ENCODE measurements at regions not wholly inside any gene's neighbourhood (a gene's known extent, or its start where the extent isn't known, plus 50 kb on each side); places are given as distances from the start of the nearest gene placed in this dataset.
"Not testable (repeated sequence)": the region's sequence is repeated elsewhere in the genome, so short reads cannot be mapped to it uniquely, and the experiment has no call there.

DNA sequence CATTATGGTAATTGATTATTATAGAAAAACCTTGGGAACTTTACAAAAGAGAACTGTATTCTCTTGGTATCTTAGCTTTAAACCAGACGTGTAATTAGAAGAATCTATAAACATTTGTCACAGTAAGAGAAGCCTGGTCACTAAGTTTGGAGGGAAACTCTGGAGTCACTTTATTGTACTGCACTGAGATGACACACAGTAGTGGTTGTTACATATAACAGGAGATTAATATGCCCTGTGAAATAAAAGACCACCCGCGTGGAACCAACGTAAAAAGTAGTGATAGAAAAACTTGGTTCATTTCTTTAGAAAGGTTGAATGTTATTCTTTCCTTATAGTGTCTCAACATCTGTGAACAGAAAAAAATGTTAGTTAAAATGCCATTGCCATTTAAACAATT is 416.1 kb downstream of the MDFIC start:
- no peak for DNase-seq

DNA sequence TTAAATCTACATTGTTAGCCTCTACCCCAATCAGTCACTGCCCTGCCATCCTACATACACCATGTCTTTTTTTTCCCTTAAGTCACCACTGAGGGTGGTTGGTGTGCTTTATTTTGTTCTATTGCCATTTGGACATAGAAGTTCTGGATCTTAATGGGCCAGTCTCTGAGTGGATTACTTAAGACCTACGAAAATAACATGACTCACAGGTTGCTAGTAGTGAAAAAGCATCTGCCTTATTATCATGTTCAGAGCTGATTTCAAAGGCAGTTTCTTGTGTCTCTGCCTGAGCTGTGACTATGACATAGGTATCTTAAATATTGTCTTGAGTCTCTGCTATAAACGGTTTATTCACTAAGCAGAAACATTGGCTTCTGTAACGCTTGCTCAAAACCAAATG is 410.8 kb downstream of the MDFIC start:
- DNase-seq: no peak

DNA sequence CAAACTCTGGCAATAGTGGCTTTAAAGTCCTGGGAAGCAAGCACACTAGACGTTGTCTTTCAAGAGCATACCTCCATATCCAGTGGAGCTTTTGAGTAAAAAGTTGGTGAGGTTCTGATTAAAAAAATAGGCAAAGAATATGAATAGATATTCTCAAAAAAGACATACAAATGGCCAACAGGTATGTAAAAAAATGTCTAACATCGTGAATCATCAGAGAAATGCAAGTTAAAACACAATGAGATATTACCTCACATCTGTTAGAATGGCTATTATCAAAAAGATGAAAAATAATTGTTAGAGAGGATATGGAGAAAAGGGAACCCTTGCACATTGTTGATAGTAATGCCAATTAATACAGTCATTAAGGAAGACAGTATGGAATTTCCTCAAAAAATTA is 407.1 kb downstream of the MDFIC start:
- no peak for DNase-seq

DNA sequence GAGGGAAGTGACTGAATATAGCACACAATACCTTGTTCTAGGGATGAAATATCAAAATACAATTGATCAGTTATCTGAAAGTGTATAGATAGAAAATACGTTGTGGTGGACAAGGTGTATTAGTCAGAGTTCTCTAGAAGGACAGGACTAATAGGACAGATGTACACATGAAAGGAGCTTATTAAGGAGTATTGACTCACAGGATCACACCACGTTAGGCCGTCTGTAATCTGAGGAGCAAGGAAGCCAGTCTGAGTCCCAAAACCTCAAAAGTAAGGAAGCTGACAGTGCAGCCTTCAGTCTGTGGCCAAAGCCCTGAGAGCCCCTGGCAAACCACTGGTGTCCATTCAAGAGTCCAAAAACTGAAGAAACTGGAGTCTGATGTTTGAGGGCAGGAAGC is 406.1 kb downstream of the MDFIC start:
- no peak for DNase-seq

DNA sequence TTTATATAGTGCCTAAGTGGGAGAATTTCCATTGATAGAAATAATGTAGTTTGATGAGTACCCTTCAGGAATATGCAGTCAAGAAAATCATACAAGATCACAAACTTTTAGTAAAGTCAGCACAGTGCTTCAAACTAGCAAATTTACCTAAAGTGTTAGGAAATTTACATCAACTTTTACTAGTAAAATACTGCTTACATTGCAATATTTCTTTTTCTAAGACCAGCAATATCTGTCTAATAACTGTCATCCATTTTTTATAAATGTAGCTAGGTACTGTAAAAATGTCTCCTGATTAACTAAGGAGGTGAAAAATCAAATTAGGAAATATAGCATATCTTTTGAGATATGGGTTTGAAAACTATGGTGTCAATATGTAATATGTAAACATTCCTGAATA is 405.4 kb downstream of the MDFIC start:
- no peak for DNase-seq

DNA sequence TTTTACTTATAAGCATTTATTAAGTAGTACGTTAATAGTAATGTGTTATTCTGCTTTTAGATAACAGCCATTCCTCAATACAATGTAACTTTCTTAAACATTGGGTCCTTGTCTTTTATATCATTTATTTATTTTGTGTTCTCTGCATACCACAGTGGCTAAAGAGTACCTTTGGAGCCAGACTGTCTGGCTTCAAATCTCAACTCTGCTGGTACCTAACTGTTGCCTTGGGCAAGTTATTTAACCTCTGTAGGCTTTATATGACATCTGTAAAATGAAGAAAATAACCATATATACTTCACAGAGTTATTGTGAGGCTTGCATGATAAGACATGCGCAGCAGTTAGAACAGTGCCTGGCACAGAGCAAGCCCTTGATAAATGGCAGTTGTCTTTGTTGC is 397.6 kb downstream of the MDFIC start:
- no peak for DNase-seq

DNA sequence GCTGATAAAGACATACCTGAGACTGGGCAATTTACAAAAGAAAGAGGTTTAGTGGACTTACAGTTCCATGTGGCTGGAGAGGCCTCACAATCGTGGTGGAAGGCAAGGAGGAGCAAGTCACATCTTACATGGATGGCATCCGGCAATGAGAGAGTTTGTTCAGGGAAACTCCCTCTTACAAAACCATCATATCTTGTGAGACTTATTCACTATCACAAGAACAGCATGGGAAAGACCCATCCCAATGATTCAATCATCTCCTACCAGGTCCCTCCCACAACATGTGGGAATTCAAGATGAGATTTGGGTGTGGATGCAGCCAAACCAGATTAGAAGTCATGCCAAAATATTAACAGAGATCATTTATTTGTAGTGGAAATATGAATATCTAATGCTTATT is 388.4 kb downstream of the MDFIC start:
- DNase-seq: not testable (repeated sequence)

DNA sequence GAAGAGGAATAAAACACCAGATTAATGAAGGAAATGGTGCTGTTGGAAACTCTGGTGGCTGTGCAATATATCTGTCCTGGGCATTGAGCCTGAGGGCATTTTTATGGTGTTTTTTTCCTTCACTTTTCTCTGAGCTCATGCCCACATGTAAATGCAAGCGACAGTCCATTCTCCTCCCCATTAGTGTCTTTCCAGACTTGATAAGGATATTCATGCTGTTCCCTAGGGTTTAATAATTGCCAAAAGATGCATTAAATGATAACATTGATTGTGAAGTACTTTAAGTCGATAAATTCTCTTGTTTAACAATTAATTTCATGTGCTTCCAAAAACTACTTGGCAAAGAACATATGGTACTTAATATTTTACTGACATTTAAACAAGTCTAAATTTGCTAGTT is 384.7 kb downstream of the MDFIC start:
- DNase-seq: no peak

DNA sequence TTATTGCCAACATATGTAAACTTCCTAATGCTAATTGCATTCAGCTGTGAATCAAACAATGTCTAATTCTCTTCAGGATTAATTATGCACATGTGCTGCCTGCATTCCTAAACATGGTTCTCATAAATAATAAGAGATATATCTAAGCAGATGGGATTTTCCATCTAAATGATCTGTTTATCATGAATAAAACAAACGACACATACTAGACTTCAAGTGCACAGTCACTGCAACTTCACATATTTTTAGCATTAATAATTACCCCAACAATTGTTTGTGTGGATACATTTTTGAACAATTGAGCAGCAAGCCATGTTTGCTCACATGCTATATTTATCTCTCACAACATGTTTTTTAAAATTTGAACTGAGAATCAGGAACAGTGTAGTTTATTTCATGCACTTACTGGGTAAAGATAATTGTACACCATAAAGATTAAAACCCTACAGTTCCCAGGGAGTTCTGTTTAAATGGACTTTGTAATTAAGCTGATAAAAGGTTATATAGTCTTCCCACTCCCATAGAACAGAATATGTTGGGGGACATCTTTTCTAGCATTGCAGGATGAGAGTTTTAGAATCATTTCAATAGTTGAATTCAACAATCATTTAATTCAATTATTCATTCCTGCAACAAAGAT is 378.5 kb downstream of the MDFIC start:
- DNase-seq: no peak

DNA sequence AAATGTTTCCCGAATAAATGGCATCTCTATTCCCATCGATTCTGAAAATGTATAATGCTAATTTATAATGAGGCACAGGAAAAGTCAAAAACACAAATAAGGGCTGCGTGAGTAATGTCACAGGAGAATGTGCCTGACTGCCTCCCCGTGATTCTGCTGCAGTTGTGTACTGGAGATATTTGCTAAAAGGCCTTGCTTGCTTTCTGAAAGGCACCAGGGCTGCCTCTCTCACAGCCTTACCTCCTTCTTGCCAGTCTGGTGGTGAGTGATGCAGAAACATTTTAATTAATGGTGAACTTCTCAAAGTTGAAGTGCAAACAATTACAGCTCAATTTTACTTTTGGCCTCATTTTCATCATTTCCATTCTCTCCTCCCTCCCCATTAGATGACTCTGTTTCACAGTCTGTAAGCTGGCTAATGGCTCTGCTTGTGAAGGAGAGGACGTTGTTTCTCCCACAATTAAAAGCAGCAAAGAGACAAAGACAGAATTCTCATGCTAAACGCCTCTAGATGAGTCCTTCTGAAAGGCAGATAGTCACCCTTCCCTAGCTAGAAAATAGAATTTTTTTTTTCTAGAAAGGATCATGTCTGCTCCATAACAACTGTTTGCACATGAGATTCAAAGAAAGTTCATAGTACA is 377.6 kb downstream of the MDFIC start:
- no peak for DNase-seq

DNA sequence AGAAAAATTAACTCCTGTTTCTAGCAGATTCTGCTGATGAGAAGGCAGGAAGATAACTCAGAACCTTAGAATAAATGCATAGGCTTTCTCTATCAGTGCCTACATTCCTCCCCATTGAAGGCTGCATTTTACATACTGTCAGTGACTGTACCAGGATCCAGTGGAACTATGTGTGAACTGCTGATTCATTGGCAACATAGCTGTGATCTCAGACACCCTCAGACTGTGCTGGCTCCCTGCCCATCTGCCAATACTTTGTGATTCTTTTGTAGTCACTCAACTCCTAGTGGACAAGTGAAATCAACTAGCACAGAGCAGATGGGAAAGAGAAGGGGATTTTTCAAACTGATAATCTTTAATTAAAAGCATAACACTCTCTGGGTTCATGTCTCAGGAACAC is 375.8 kb downstream of the MDFIC start:
- DNase-seq: no peak

DNA sequence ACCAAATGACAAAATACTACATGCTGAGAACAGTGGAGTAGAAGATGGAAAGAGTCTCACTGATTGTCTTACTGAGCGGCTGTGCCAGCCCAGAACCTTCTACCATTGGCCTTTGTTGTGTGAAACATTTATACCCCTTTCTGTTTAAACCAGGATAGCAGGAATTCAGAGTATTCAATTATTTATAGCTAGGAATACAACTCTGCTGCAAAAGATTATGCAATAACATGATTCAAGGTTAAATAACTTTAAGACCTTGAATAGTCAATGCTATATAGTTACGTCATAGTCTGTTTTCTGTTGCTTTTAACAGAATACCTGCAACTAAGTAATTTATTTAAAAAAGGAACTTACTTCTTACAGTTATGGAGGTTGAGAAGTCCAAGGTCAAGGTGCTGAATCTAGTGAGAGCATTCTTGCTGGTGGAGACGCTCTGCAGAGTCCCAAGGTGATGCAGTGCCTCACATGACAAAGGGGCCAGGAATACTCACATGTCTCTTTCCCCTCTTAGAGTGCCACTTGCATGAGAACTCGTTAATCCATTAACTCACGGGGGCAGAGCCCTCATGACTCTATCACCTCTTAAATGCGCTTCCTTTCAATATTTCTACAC is 371.8 kb downstream of the MDFIC start:
- no peak for DNase-seq

DNA sequence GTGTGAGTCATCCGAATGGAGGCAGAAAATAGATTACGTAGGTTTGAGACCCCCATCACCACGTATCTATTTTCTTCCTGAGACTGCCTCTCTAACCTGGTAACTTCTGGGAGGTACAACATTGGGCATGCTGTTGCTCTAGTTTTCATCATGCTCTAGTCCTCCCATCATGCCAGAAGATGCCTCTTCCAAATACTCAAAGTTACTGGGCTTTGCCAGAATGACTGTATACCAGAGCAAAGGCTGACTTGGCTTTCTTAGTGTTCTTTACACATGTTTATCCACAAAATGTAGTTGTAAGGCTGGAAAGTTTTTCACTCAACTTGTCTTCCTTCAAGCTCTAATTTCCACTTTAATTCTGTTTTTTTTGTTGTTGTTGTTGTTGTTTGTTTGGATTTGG is 370.5 kb downstream of the MDFIC start:
- DNase-seq: no peak

DNA sequence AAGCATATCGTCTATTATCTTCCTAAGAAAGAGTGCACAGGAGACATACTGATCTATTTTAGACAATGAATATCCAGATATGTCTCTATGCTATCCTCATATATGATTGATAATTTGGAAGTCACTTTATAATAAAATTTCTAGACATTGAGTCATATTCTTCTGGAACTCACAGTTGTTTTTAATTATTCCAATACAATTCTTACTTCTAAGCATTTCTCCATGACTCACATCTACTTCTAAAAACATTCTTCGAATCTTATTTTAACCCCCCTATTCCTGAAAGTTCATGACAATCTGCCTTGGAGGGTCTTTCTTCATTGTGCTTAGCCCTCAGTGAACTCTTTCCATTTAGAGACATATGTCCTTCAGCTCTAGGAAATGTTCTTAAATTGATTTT is 368.1 kb downstream of the MDFIC start:
- no peak for DNase-seq

DNA sequence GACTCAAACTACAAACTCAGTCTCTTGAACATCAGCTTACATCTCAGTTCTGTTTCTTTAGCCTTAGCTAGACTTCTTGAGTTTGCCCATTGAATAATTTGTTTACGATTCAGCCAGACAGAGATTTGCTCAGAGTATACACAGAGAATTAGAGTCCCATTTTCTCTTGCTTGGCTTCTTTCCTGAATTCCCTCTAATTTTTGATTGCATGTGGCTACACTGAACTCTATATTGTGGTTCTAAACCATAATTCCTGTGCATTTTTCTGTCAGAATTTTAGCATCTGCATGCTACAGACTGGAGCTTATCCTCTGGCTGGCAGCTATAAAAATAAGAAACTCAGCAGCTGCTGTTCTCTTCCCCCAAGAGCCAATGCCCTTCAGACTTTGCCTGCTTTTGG is 354.9 kb downstream of the MDFIC start:
- no peak for DNase-seq

DNA sequence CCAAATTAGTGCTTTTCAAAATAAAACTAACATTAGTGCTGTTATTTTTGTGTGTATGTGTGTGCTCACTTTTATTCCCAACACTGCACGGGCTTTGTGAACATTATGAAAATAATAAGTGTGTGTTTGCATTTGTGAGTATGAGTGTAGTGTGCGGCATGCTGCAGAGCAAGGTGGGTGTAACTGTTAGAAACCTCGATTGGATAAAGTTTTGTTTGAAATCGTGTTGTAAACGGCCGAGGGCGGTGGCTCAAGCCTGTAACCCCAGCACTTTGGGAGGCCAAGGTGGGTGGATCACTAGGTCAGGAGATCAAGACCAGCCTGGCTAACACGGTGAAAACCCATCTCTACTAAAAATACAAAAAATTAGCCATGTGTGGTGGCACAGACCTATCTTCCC is 352.0 kb downstream of the MDFIC start:
- DNase-seq: not testable (repeated sequence)

DNA sequence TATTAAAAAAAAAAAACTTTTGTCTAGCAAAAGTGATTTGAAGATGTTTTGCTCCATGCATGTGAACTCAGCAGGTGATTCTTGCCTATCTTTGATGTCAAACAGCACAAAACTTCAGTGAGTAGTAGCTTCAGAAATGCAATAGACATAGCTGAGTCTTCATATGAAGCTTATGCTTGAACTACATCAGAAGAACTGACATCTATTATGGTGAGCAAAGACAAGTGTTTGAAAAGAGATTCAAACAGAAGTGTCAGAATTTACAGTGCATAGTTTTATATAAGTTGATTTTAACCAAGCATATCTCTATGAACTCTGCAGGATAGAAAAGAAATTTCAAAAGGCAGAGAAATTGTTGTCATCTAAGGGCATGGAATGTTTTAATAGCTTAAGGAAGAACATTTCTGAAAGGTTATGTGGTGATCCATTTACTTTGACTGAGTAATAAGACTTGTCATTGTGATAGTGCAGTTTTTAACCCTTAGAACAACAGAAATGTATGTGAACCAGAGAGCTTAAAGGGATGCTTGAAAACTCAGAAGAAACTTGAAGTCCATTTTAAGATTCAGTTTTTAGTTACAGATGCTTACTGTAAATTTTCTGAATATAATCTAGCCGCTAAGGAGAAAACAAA is 351.4 kb downstream of the MDFIC start:
- DNase-seq: no peak

DNA sequence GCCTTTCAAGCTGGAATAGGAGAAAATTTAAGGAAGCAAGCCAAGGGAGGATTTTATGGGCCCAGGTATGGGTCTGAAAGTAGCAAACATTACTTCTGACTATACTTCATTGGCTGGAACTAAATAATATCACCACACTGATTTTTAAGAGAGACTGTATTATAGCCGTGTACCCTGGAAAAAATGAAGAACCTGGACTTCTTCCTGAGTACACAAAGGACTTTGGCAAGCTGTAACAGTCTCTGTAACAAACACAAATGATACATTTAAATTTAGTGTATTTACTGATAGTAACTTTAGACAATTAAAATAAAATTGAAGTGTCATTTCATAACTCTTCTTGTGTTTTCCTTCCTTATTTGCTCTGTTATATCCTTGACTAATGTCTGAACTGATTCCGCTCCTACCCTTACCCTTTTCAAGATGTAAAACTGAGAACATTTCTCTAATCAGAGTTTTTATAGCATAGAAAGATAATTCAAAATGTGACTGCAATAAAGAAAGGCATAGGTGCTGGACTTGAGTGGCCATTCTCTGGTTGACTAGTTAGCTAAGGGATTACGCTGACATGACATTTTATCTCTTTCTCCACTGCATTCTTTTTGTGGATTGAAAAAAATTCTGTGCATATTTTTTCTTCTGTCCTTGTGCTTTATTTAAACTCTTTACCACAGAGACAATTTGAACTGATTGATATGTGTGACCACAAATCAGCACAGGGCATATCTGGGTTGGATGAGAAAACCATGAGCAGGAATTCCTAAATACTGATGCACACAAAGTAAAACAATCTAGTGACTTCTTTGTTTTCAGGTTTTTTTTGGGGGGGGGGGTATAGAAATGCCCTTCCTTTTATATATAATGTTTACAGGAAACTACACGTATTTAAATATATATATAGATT is 349.7 kb downstream of the MDFIC start:
- DNase-seq: no peak

DNA sequence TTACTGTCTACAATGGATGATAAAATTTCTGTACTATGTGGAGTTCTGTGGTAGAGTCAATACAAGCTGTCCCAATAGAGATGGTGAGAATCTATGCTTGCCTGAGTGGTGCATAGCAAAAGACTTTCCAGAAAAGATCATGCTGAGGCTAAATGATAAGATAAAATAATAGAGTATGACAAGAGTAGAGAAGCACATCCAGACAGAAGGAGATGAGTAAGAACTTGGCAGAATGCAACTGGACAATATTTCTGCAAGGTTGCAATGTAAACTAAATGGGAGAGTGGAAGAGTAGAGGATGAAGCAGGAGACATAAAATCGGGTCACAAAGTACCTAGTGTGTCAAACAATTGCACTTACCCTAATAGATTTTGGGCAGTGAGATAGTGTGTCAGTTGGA is 347.6 kb downstream of the MDFIC start:
- DNase-seq: no peak

DNA sequence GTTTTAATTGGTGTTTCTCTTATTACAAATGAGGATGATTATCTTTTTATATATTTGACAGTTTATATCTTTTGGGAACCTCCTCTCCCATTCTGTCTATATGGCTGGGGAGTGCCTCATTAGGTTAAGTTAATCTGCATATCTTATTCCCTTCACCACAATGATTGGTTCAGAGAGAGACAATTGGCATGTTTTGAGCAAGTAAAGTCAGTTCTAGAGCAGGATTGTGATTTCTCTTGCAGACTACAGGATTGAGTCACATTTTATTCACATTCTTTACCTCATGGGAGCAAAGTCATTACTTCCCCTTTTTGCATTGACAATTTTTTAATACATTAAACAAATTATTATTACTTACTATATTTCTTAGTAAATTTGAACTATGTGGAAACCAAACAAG is 345.6 kb downstream of the MDFIC start:
- DNase-seq: peak; percentile 81

DNA sequence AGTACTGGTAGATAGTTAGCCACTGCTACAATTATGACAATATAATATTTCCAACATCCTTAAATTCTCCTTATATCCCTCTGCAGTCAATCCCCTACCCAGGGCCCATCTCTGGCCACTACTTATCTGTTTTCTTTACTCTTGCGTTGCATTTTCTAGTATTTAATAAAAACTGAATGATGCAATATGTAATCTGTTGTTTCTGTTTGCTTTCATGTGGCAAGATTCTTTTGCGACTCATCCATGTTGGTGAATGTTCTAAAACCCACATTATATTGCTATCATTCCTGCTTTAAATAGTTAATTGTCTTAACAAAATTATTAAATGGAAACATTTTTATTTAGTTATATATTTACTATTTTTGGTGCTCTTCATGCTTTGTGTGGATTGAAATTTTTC is 338.5 kb downstream of the MDFIC start:
- DNase-seq: no peak

DNA sequence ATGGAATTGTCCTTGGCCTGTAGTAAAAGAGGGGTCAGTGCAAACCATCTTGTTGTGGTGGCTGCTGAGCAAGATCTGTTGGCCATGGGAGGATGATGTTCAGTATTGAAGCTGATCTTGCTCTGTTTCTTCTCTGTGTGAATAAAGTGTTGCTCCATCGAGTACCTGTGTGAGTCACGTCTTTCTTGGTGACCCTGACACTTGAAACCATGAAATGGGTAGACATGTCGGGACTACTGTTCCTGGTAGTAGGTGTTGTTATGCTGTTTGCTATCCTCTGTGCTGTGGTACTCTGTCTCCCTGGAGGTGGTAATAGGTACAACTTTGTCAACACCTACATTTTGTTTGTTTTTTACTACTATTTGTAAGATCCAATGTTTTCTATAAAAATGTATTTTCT is 330.6 kb downstream of the MDFIC start:
- DNase-seq: no peak

DNA sequence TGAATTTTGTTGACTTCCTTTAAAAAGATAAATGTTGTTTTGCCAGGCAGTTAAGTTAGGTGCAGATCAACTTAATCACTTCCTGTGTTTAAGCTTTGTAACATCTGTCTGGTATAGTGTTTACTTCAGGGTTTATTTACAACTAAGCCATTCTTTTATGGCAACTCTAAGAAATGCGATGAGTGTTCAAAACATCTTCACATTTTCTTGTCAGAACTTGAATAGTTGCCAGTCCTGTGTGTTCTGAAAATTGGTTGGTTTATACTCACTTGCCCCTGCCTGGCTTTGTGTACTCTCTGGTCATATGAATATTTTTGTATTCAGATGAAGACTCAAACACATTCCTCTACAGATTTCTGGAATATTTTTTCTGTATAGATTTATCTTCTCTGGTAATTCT is 327.2 kb downstream of the MDFIC start:
- DNase-seq: no peak

All from COR-L47 (cell line).